Mesendoderm (in vitro differentiated cells): ENCODE measurements at regions not wholly inside any gene's neighbourhood (a gene's known extent, or its start where the extent isn't known, plus 50 kb on each side); places are given as distances from the start of the nearest gene placed in this dataset.

ENCODE experiments used
- DNase-seq: peaks from one replicate; pipeline ENCODE4 v3.0.0; 2013
- H2AK5ac ChIP-seq: 2 replicates; pipeline ENCODE4 v1.6.1; 2013; ENCODE audit warnings: low read length, inconsistent platforms
- H2BK120ac ChIP-seq: 2 replicates; pipeline ENCODE4 v1.6.1; 2013; ENCODE audit warnings: low read depth, mild to moderate bottlenecking, low read length, moderate library complexity, mixed read lengths
- H2BK15ac ChIP-seq: replicated peaks from 2 replicates; pipeline ENCODE4 v1.6.1; 2013; ENCODE audit warnings: low read depth, mild to moderate bottlenecking, moderate library complexity
- H2BK5ac ChIP-seq: 2 replicates; pipeline ENCODE4 v1.6.1; 2013; ENCODE audit warnings: low read length, inconsistent platforms
- H3K18ac ChIP-seq: 2 replicates; pipeline ENCODE4 v1.6.1; 2013; ENCODE audit warnings: mild to moderate bottlenecking, low read length, mixed read lengths
- H3K23ac ChIP-seq: one replicate; pipeline ENCODE4 v1.6.1; 2013; ENCODE audit warnings: low read length
- H3K27ac ChIP-seq: 2 replicates; pipeline ENCODE4 v1.5.1; 2013; ENCODE audit warnings: low read depth, mild to moderate bottlenecking, inconsistent platforms, low read length, moderate library complexity
- H3K27me3 ChIP-seq: 2 replicates; pipeline ENCODE4 v1.6.1; 2013; ENCODE audit warnings: low read length, control low read depth, mild to moderate bottlenecking, inconsistent platforms; ENCODE audit not compliant: insufficient read depth, poor library complexity
- H3K36me3 ChIP-seq: 2 replicates; pipeline ENCODE4 v1.6.1; 2013; ENCODE audit warnings: low read length, inconsistent platforms; ENCODE audit not compliant: control insufficient read depth, insufficient read depth
- H3K4ac ChIP-seq: one replicate; pipeline ENCODE4 v1.6.1; 2013; ENCODE audit warnings: low read depth, mild to moderate bottlenecking, low read length, moderate library complexity
- H3K4me1 ChIP-seq: 2 replicates; pipeline ENCODE4 v1.6.1; 2013; ENCODE audit warnings: low read depth, low read length, inconsistent platforms; ENCODE audit not compliant: control insufficient read depth
- H3K4me2 ChIP-seq: 2 replicates; pipeline ENCODE4 v1.6.1; 2013; ENCODE audit warnings: low read length
- H3K4me3 ChIP-seq: 2 replicates; pipeline ENCODE4 v1.5.1; 2013; ENCODE audit warnings: mild to moderate bottlenecking, low read length
- H3K56ac ChIP-seq: one replicate; pipeline ENCODE4 v1.6.1; 2013; ENCODE audit warnings: low read length
- H3K79me1 ChIP-seq: 2 replicates; pipeline ENCODE4 v1.6.1; 2013; ENCODE audit warnings: low read length, inconsistent platforms
- H3K79me2 ChIP-seq: 2 replicates; pipeline ENCODE4 v1.6.1; 2013; ENCODE audit warnings: mild to moderate bottlenecking, low read length; ENCODE audit not compliant: control insufficient read depth, insufficient read depth
- H3K9ac ChIP-seq: 2 replicates; pipeline ENCODE4 v1.6.1; 2013; ENCODE audit warnings: low read length, inconsistent platforms
- H4K5ac ChIP-seq: one replicate; pipeline ENCODE4 v1.6.1; 2013; ENCODE audit warnings: low read length
- H4K8ac ChIP-seq: one replicate; pipeline ENCODE4 v1.6.1; 2013; ENCODE audit warnings: low read depth, mild to moderate bottlenecking, control low read depth, low read length, moderate library complexity
- whole genome bisulfite sequencing: extraction: QIAGEN DNeasy Blood & Tissue Kit; methylation state at CpG from one replicate; pipeline ENCODE4 v1.1.7; 2013; ENCODE audit warnings: low lambda C conversion rate, missing lambda C conversion rate; ENCODE audit not compliant: insufficient coverage; ENCODE audit errors: extremely low coverage; 5-methylcytosine and 5-hydroxymethylcytosine counted together

GRCh38 chr2:8190279-8190678 is 491.6 kb upstream of the ID2 start:
- H2AK5ac ChIP-seq, result no peak overlapping the region
- H4K5ac ChIP-seq, result no peak overlapping the region
- no peak overlapping the region for H3K27ac ChIP-seq

DNA sequence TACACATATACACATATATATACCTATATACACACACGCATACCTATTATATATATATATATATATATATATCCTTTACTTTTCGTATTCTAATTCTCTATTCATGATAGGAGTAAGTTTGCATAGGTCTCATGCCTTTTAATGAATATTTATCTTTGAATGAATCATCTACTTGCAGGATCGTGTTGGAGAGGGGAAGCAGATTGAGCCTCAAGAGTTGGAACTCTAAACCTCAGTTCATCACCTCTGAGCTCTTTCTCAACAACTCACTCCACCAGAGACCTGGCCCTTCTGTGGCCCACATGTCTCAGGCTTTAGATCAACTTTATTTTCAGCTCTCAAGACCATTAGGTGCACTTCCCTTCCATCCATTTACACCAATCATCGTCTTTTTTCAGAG is 490.4 kb upstream of the ID2 start:
- 100% methylated on average over 1 of the region's 4 CpGs for WGBS
- H3K36me3 ChIP-seq, result no peaks in the 10 kb centered on the region

More at GRCh38 chr2:8190279-8190678, 491.6 kb upstream of the ID2 start:
- no CpG with 5 or more reads among the region's 1 CpG for WGBS
- Histone ChIP-seq H2BK15ac (no peak overlapping the region), H3K18ac (no peak overlapping the region), H3K23ac (no peak overlapping the region), H3K79me2 (no peaks in the 10 kb centered on the region), H4K8ac (no peak overlapping the region), H3K79me1 (no peaks in the 10 kb centered on the region), H2BK5ac (no peak overlapping the region), H3K4me3 (no peak overlapping the region), H3K9ac (no peak overlapping the region), H2BK120ac (no peak overlapping the region), H3K4me1 (peaks cover 3% of the 10 kb centered on the region), H3K4me2 (no peak overlapping the region), H3K56ac (no peak overlapping the region), H3K27me3 (no peaks in the 10 kb centered on the region), H3K36me3 (no peaks in the 10 kb centered on the region), H3K4ac (no peak overlapping the region)
- DNase-seq, result no peak

GRCh38 chr2:8193146-8193545 is 488.7 kb upstream of the ID2 start:
- no peak overlapping the region for H3K4me2 ChIP-seq
- H3K23ac ChIP-seq, result no peak overlapping the region
- no peak overlapping the region for H2BK5ac ChIP-seq
- H3K18ac ChIP-seq, result no peak overlapping the region
- H3K27me3 ChIP-seq, result no peaks in the 10 kb centered on the region
- H3K4me3 ChIP-seq, result no peak overlapping the region
- H3K9ac ChIP-seq, result no peak overlapping the region
- no peaks in the 10 kb centered on the region for H3K79me1 ChIP-seq
- no CpG with 5 or more reads among the region's 2 CpGs for WGBS
- H4K8ac ChIP-seq, result no peak overlapping the region
- H3K79me2 ChIP-seq, result no peaks in the 10 kb centered on the region
- no peak overlapping the region for H3K56ac ChIP-seq
- no peak overlapping the region for H4K5ac ChIP-seq
- no peak for DNase-seq
- H3K4ac ChIP-seq, result no peak overlapping the region
- H3K4me1 ChIP-seq, result peaks cover 3% of the 10 kb centered on the region
- no peak overlapping the region for H3K27ac ChIP-seq
- H3K36me3 ChIP-seq, result no peaks in the 10 kb centered on the region
- no peak overlapping the region for H2AK5ac ChIP-seq
- H2BK120ac ChIP-seq, result no peak overlapping the region
- no peak overlapping the region for H2BK15ac ChIP-seq

More for the DNA sequence above, 490.4 kb upstream of the ID2 start:
- H3K9ac ChIP-seq, result no peak overlapping the region
- no peak overlapping the region for H2BK5ac ChIP-seq
- no peak overlapping the region for H3K56ac ChIP-seq
- H2BK120ac ChIP-seq, result no peak overlapping the region
- H3K79me1 ChIP-seq, result no peaks in the 10 kb centered on the region
- H3K4me2 ChIP-seq, result no peak overlapping the region
- H3K23ac ChIP-seq, result no peak overlapping the region
- no peak for DNase-seq
- no peak overlapping the region for H3K18ac ChIP-seq
- no peak overlapping the region for H4K5ac ChIP-seq
- no peaks in the 10 kb centered on the region for H3K79me2 ChIP-seq
- no peak overlapping the region for H3K27ac ChIP-seq
- H3K4ac ChIP-seq, result no peak overlapping the region
- no peaks in the 10 kb centered on the region for H3K27me3 ChIP-seq
- H3K4me1 ChIP-seq, result peaks cover 3% of the 10 kb centered on the region
- no peak overlapping the region for H3K4me3 ChIP-seq
- H2BK15ac ChIP-seq, result no peak overlapping the region
- H2AK5ac ChIP-seq, result no peak overlapping the region
- H4K8ac ChIP-seq, result no peak overlapping the region

DNA sequence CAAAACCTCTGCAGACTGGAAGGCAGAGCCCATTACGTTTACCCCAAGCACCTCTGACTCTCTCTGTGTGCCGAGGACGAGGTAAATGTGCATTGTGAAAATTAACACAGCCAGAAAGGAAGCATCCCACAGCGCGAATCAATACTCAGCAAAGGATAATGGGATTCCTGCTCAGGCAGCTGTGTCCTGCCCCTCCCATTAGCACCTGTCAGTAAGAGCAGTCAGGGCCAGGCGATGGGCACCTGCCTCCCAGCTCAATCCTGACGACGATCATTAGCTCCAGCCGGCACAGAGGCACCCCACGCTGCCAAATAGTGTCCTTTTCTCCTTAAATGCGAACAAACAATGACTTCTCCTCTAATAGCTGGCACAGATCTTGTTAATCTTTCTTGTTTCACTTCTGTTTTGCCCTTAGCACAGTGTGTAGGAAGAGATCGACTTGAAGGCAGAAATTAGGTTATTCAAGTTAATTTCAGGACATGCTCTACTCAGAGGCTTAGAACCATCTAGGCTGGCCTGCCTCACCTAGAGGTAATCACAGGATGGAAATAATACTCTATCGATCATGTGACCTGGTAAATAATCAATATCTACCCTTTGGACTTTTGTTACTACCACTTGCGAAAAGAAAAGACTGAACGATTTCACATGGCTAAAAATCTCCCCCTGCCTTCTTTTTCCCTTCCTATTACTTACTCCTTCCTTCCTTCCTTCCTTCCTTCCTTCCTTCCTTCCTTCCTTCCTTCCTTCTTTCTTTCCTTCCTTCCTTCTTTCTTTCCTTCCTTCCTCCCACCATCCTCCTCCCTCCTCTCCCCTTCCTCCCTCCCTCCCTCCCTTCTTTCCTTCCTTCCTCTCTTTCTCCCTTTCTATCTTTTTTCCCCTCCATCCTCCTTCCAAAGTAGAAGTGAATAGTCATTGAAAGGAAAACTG is 487.9 kb upstream of the ID2 start:
- H3K27ac ChIP-seq, result no peak overlapping the region
- no peaks in the 10 kb centered on the region for H3K79me2 ChIP-seq
- no peak overlapping the region for H2BK5ac ChIP-seq
- no peak overlapping the region for H4K5ac ChIP-seq
- H4K8ac ChIP-seq, result no peak overlapping the region
- no peaks in the 10 kb centered on the region for H3K36me3 ChIP-seq
- DNase-seq, result peak; percentile 50
- no peak overlapping the region for H2BK15ac ChIP-seq
- H2BK120ac ChIP-seq, result no peak overlapping the region
- peaks cover 3% of the 10 kb centered on the region for H3K4me1 ChIP-seq
- H2AK5ac ChIP-seq, result no peak overlapping the region
- H3K9ac ChIP-seq, result no peak overlapping the region
- H3K79me1 ChIP-seq, result no peaks in the 10 kb centered on the region
- no peak overlapping the region for H3K4ac ChIP-seq
- no peak overlapping the region for H3K18ac ChIP-seq
- no peak overlapping the region for H3K4me3 ChIP-seq
- no CpG with 5 or more reads among the region's 15 CpGs for WGBS
- no peak overlapping the region for H3K56ac ChIP-seq
- no peaks in the 10 kb centered on the region for H3K27me3 ChIP-seq
- no peak overlapping the region for H3K23ac ChIP-seq
- no peak overlapping the region for H3K4me2 ChIP-seq

DNA sequence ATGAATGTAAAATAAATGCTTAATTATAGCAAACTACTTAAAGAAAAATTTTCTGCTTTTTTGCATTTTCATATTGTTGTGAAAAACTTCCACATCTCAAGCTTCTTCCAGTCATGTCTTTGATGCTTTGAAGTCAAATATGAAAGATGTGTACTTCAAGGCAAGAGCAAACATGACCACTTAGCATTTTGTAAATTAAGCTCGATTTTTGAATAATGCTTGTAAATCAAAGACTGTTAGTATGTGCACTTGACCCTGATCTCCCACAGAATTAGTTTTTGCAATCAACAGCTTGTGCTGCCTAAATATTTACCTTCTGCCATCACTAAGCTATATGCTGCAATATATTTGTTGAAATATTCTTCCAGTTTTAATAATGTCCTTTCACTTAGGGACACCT is 486.1 kb upstream of the ID2 start:
- Histone ChIP-seq H3K4me1 (peaks cover 3% of the 10 kb centered on the region), H3K79me1 (no peaks in the 10 kb centered on the region), H3K9ac (no peak overlapping the region), H3K56ac (no peak overlapping the region), H2AK5ac (no peak overlapping the region), H2BK120ac (no peak overlapping the region), H3K79me2 (no peaks in the 10 kb centered on the region), H3K18ac (no peak overlapping the region), H3K4me3 (no peak overlapping the region), H3K27me3 (no peaks in the 10 kb centered on the region), H3K4me2 (no peak overlapping the region), H3K27ac (no peak overlapping the region), H4K5ac (no peak overlapping the region), H3K4ac (no peak overlapping the region), H2BK5ac (no peak overlapping the region), H2BK15ac (no peak overlapping the region), H4K8ac (no peak overlapping the region), H3K36me3 (no peaks in the 10 kb centered on the region), H3K23ac (no peak overlapping the region)
- DNase-seq, result no peak
- WGBS, result no CpG with 5 or more reads among the region's 1 CpG
